COLO668 (cell line): ENCODE measurements at regions not wholly inside any gene's neighbourhood (a gene's known extent, or its start where the extent isn't known, plus 50 kb on each side); places are given as distances from the start of the nearest gene placed in this dataset.

ENCODE experiments used
- DNase-seq: peaks from one replicate; lab custom pipeline; 2025; ENCODE audit not compliant: unreplicated experiment; lab: John Stamatoyannopoulos, UW

GRCh38 chr5:54859316-54859715 lies 126.1 kb downstream of the ESM1 start:
- no peak for DNase-seq

- DNase-seq = no peak
Observed at GRCh38 chr5:54854883-54855581, 130.4 kb downstream of the ESM1 start.

- no peak for DNase-seq
Observed at GRCh38 chr5:54852007-54852406, 133.4 kb downstream of the ESM1 start.

- no peak for DNase-seq
Observed at GRCh38 chr5:54851449-54851848, 133.9 kb downstream of the ESM1 start.

GRCh38 chr5:54848581-54848980 lies 136.8 kb downstream of the ESM1 start:
- DNase-seq = no peak

GRCh38 chr5:54845567-54845941 lies 139.8 kb downstream of the ESM1 start:
- no peak for DNase-seq

GRCh38 chr5:54844905-54845566 lies 140.4 kb downstream of the ESM1 start:
- DNase-seq = no peak

GRCh38 chr5:54844266-54844665 lies 141.1 kb downstream of the ESM1 start:
- DNase-seq = no peak

- no peak for DNase-seq
Observed at GRCh38 chr5:54841481-54841880, 143.9 kb downstream of the ESM1 start.

GRCh38 chr5:54838843-54839242 lies 146.6 kb downstream of the ESM1 start:
- DNase-seq = no peak

GRCh38 chr5:54837981-54838380 lies 147.4 kb downstream of the ESM1 start:
- no peak for DNase-seq

- DNase-seq = no peak
Observed at GRCh38 chr5:54837093-54837492, 148.3 kb downstream of the ESM1 start.

GRCh38 chr5:54835647-54836046 lies 149.7 kb downstream of the ESM1 start:
- DNase-seq = no peak

- DNase-seq = no peak
Observed at GRCh38 chr5:54834121-54834842, 151.1 kb downstream of the ESM1 start.

GRCh38 chr5:54833590-54833989 lies 151.8 kb downstream of the ESM1 start:
- DNase-seq = no peak

- DNase-seq = no peak
Observed at GRCh38 chr5:54832858-54833257, 152.5 kb downstream of the ESM1 start.

- DNase-seq = no peak
Observed at GRCh38 chr5:54832045-54832444, 153.3 kb downstream of the ESM1 start.

- DNase-seq = no peak
Observed at GRCh38 chr5:54831233-54831632, 154.2 kb downstream of the ESM1 start.

- DNase-seq = no peak
Observed at GRCh38 chr5:54829676-54830535, 155.5 kb downstream of the ESM1 start.

- DNase-seq = no peak
Observed at GRCh38 chr5:54829102-54829501, 156.3 kb downstream of the ESM1 start.

GRCh38 chr5:54828151-54828550 lies 157.2 kb downstream of the ESM1 start:
- DNase-seq = no peak
